Activated CD8-positive, alpha-beta memory T cell treated with anti-CD3 and anti-CD28 coated beads, Interleukin-2, amount 10 ng/mL, durations not matched to agents 7 days and 5 days (primary cell): ENCODE measurements at regions not wholly inside any gene's neighbourhood (a gene's known extent, or its start where the extent isn't known, plus 50 kb on each side); places are given as distances from the start of the nearest gene placed in this dataset.
"Not testable (repeated sequence)": the region's sequence is repeated elsewhere in the genome, so short reads cannot be mapped to it uniquely, and the experiment has no call there.

ENCODE experiments used
- ATAC-seq: fragments of 150-1000 bp; cut with Tn5 transposase; one replicate; pipeline ENCODE4 v1.10.0; 2021; ENCODE audit warnings: moderate library complexity
- CTCF ChIA-PET: fragments of 350-600 bp; sonication (Branson Sonifier 250); formaldehyde crosslinking; loops from one replicate; lab custom pipeline; 2021; ENCODE audit warnings: antibody characterized with exemption; lab: Charles Lee
- DNase-seq: peaks from one replicate; pipeline ENCODE4 v3.0.0-alpha.2; 2020
- H3K27ac Mint-ChIP-seq: one replicate; pipeline ENCODE4 v1.8.0; 2021; ENCODE audit warnings: mild to moderate bottlenecking, mixed read lengths
- H3K27me3 Mint-ChIP-seq: one replicate; pipeline ENCODE4 v1.8.0; 2021; ENCODE audit warnings: mixed read lengths
- H3K36me3 Mint-ChIP-seq: one replicate; pipeline ENCODE4 v1.8.0; 2021; ENCODE audit warnings: mild to moderate bottlenecking, mixed read lengths
- H3K4me1 Mint-ChIP-seq: one replicate; pipeline ENCODE4 v1.8.0; 2021; ENCODE audit warnings: mixed read lengths
- H3K4me3 Mint-ChIP-seq: one replicate; pipeline ENCODE4 v1.8.0; 2021; ENCODE audit warnings: mild to moderate bottlenecking, moderate library complexity, mixed read lengths
- H3K9me3 Mint-ChIP-seq: one replicate; pipeline ENCODE4 v1.8.0; 2022; ENCODE audit warnings: low read depth, mixed read lengths

GRCh38 chr21:8987896-8988295 lies 1533.5 kb upstream of the TPTE start:
- H3K36me3 Mint-ChIP-seq, H3K4me3 Mint-ChIP-seq, CTCF ChIA-PET, H3K4me1 Mint-ChIP-seq, H3K27me3 Mint-ChIP-seq, DNase-seq, H3K27ac Mint-ChIP-seq: not testable (repeated sequence)
- H3K9me3 Mint-ChIP-seq = peaks cover 29% of the 10 kb centered on the region
- ATAC-seq = peak; percentile 39

GRCh38 chr21:8988696-8989095 lies 1532.7 kb upstream of the TPTE start:
- CTCF ChIA-PET = no interaction called here
- no peak for ATAC-seq
- no peaks in the 10 kb centered on the region for H3K27me3 Mint-ChIP-seq
- H3K4me3 Mint-ChIP-seq = no peak overlapping the region
- no peaks in the 10 kb centered on the region for H3K4me1 Mint-ChIP-seq
- peaks cover 36% of the 10 kb centered on the region for H3K9me3 Mint-ChIP-seq
- no peak for DNase-seq
- no peak overlapping the region for H3K27ac Mint-ChIP-seq
- peaks cover 2% of the 10 kb centered on the region for H3K36me3 Mint-ChIP-seq

- no peak for ATAC-seq
- no peaks in the 10 kb centered on the region for H3K4me1 Mint-ChIP-seq
- no peak for DNase-seq
- H3K36me3 Mint-ChIP-seq = peaks cover 2% of the 10 kb centered on the region
- H3K9me3 Mint-ChIP-seq = peaks cover 38% of the 10 kb centered on the region
- no peak overlapping the region for H3K4me3 Mint-ChIP-seq
- no peak overlapping the region for H3K27ac Mint-ChIP-seq
- CTCF ChIA-PET = no interaction called here
- no peaks in the 10 kb centered on the region for H3K27me3 Mint-ChIP-seq
Measured at GRCh38 chr21:8989261-8989711, 1532.1 kb upstream of the TPTE start.

- Mint-ChIP-seq H3K4me3 (no peak overlapping the region), H3K27ac (no peak overlapping the region), H3K9me3 (peaks cover 41% of the 10 kb centered on the region), H3K36me3 (peaks cover 2% of the 10 kb centered on the region), H3K4me1 (no peaks in the 10 kb centered on the region), H3K27me3 (no peaks in the 10 kb centered on the region)
- CTCF ChIA-PET = no interaction called here
- ATAC-seq (no peak), DNase-seq (no peak)
Measured at GRCh38 chr21:8989721-8990325, 1531.6 kb upstream of the TPTE start.

- H3K4me1 Mint-ChIP-seq = no peaks in the 10 kb centered on the region
Measured at GRCh38 chr21:8990326-8991087, 1530.9 kb upstream of the TPTE start.

GRCh38 chr21:8991088-8991907 lies 1530.1 kb upstream of the TPTE start:
- peaks cover 2% of the 10 kb centered on the region for H3K36me3 Mint-ChIP-seq
- CTCF ChIA-PET = no interaction called here
- no peaks in the 10 kb centered on the region for H3K27me3 Mint-ChIP-seq
- H3K4me3 Mint-ChIP-seq = no peak overlapping the region
- peaks cover 41% of the 10 kb centered on the region for H3K9me3 Mint-ChIP-seq
- ATAC-seq (no peak), DNase-seq (no peak)
- no peaks in the 10 kb centered on the region for H3K4me1 Mint-ChIP-seq
- no peak overlapping the region for H3K27ac Mint-ChIP-seq

More at GRCh38 chr21:8990326-8991087, 1530.9 kb upstream of the TPTE start:
- Mint-ChIP-seq H3K36me3 (peaks cover 2% of the 10 kb centered on the region), H3K27me3 (no peaks in the 10 kb centered on the region), H3K27ac (no peak overlapping the region), H3K9me3 (peaks cover 41% of the 10 kb centered on the region), H3K4me3 (no peak overlapping the region)
- CTCF ChIA-PET = no interaction called here
- no peak for DNase-seq
- no peak for ATAC-seq

GRCh38 chr21:8991968-8992621 lies 1529.3 kb upstream of the TPTE start:
- peaks cover 2% of the 10 kb centered on the region for H3K36me3 Mint-ChIP-seq
- H3K27me3 Mint-ChIP-seq = no peaks in the 10 kb centered on the region
- ATAC-seq = no peak
- no peaks in the 10 kb centered on the region for H3K4me1 Mint-ChIP-seq
- H3K27ac Mint-ChIP-seq = no peak overlapping the region
- CTCF ChIA-PET = no interaction called here
- peaks cover 41% of the 10 kb centered on the region for H3K9me3 Mint-ChIP-seq
- H3K4me3 Mint-ChIP-seq = no peak overlapping the region
- no peak for DNase-seq

GRCh38 chr21:8992731-8993174 lies 1528.6 kb upstream of the TPTE start:
- ATAC-seq (no peak), DNase-seq (no peak)
- CTCF ChIA-PET = no interaction called here
- no peak overlapping the region for H3K4me3 Mint-ChIP-seq
- peaks cover 2% of the 10 kb centered on the region for H3K36me3 Mint-ChIP-seq
- H3K27ac Mint-ChIP-seq = no peak overlapping the region
- peaks cover 41% of the 10 kb centered on the region for H3K9me3 Mint-ChIP-seq
- H3K4me1 Mint-ChIP-seq = no peaks in the 10 kb centered on the region
- no peaks in the 10 kb centered on the region for H3K27me3 Mint-ChIP-seq

- no peak for DNase-seq
- no peak overlapping the region for H3K27ac Mint-ChIP-seq
- H3K9me3 Mint-ChIP-seq = peaks cover 41% of the 10 kb centered on the region
- CTCF ChIA-PET = no interaction called here
- no peak for ATAC-seq
- H3K36me3 Mint-ChIP-seq = peaks cover 2% of the 10 kb centered on the region
- H3K27me3 Mint-ChIP-seq = no peaks in the 10 kb centered on the region
- H3K4me3 Mint-ChIP-seq = no peak overlapping the region
- H3K4me1 Mint-ChIP-seq = no peaks in the 10 kb centered on the region
Measured at GRCh38 chr21:8993284-8993942, 1528.0 kb upstream of the TPTE start.

GRCh38 chr21:8993943-8994639 lies 1527.3 kb upstream of the TPTE start:
- ATAC-seq = no peak
- H3K4me1 Mint-ChIP-seq = no peaks in the 10 kb centered on the region
- peaks cover 38% of the 10 kb centered on the region for H3K9me3 Mint-ChIP-seq
- H3K36me3 Mint-ChIP-seq = peaks cover 2% of the 10 kb centered on the region
- DNase-seq = no peak
- no peak overlapping the region for H3K27ac Mint-ChIP-seq
- H3K4me3 Mint-ChIP-seq = no peak overlapping the region
- no peaks in the 10 kb centered on the region for H3K27me3 Mint-ChIP-seq
- CTCF ChIA-PET = no interaction called here

- Mint-ChIP-seq H3K9me3 (peaks cover 39% of the 10 kb centered on the region), H3K4me3 (no peak overlapping the region), H3K27ac (no peak overlapping the region), H3K27me3 (no peaks in the 10 kb centered on the region), H3K36me3 (peaks cover 2% of the 10 kb centered on the region), H3K4me1 (no peaks in the 10 kb centered on the region)
- no peak for DNase-seq
- ATAC-seq = no peak
- CTCF ChIA-PET = no interaction called here
Measured at GRCh38 chr21:8994640-8995511, 1526.5 kb upstream of the TPTE start.

- H3K4me1 Mint-ChIP-seq, CTCF ChIA-PET, ATAC-seq, H3K36me3 Mint-ChIP-seq, H3K4me3 Mint-ChIP-seq, H3K27ac Mint-ChIP-seq, H3K27me3 Mint-ChIP-seq, DNase-seq: not testable (repeated sequence)
- H3K9me3 Mint-ChIP-seq = peaks cover 29% of the 10 kb centered on the region
Measured at GRCh38 chr21:8996487-8996968, 1524.9 kb upstream of the TPTE start.
